ENCODE measurements at regions not wholly inside any gene's neighbourhood (a gene's known extent, or its start where the extent isn't known, plus 50 kb on each side); places are given as distances from the start of the nearest gene placed in this dataset.

DNA sequence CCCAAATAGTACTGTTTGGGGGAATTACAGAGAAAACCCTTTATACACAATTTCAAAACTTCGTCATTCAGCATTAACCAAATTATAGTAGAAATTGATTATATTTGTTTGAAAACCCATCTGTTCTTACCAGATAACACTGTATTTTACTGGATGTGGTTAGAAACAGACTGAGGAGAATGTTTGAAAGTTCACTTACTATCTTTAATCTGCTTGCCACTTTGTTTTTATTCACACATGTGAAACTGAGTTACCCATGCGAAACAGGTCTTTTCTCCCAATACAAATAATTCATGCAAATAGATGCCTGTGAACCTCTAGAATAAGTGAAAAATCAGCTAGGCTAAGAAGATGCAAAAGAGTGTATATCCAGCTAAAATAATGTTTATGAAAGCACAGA lies 177.5 kb downstream of the NAA11 start (continued):
- TF ChIP-seq ZFP30 (CRISPR knock-in tag; IDR thresholded peaks at IDR 0.05; ENCODE audit: borderline replicate concordance) = no peak

DNA sequence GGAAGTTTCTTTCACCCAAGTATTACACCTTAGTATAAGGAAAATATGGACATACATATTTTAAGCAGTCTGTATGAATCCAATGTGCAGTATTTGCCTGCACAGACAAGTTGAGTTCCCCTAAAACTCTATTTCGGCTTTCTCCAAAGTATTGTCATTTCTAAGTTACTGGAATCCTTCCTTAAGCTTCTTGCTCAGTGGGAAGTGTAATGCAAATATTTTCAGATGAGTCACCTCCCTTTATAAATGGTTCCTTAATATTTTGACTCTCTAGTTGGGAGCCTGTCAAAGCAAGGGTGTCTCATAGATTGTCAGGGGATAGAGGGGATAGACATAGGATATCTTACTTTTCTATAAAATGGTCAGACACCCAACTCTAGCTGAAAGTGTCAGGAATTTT lies 178.6 kb downstream of the NAA11 start:
- ChIA-PET CTCF (ENCODE audit: low intra/inter-chr PET ratio) (no interaction called here), POLR2A (interaction anchor here (0.6 kb wide), 1 partner anchor 35 kb away, joined by 3 read pairs; no protein-coding TSS in a partner anchor)
- in situ Hi-C loops (cut with MboI) (no loop called here), intact Hi-C loops (cut with micrococcal nuclease) (no loop called here)
- Histone ChIP-seq H3K4me2 (ENCODE audit: insufficient read depth, low read length) (no peak overlapping the region), H4K20me1 (replicated peaks; ENCODE audit: control insufficient read depth, insufficient read depth, low read length) (no peaks in the 10 kb centered on the region), H3K9ac (ENCODE audit: insufficient read depth in 1 of 2, low read depth in 2 of 2, low read length in 2 of 2) (no peak overlapping the region), H2AFZ (ENCODE audit: low read depth, low read length) (peak overlapping the region; percentile 10; the same call in 1 of the 2 replicates), H3K9me1 (ENCODE audit: control insufficient read depth, insufficient read depth, low read length) (no peaks in the 10 kb centered on the region), H3K4me1 (replicated peaks in 1 of 2; ENCODE audit: control insufficient read depth in 2 of 2, insufficient read depth in 2 of 2, low read length in 2 of 2) (no peaks in the 10 kb centered on the region), H3K36me3 (ENCODE audit: control insufficient read depth, insufficient read depth, low read length) (no peaks in the 10 kb centered on the region), H3K79me2 (ENCODE audit: control insufficient read depth, insufficient read depth, low read length) (no peaks in the 10 kb centered on the region), H3K27me3 (ENCODE audit: control insufficient read depth in 2 of 2, insufficient read depth in 2 of 2, low read length in 2 of 2) (no peaks in the 10 kb centered on the region), H3K9me3 (replicated peaks; ENCODE audit: control insufficient read depth, insufficient read depth, low read depth, low read length) (peaks cover 4% of the 10 kb centered on the region; the same call in 1 of the 2 replicates), H3K4me3 (no peak overlapping the region), H3K27ac (ENCODE audit: extremely low read depth, low read depth, low read length) (no peak overlapping the region)
- ATAC-seq (no peak), FAIRE-seq (no peak), DNase-seq (ENCODE audit: extremely low read depth in 1 of 4, low spot score in 3 of 4) (no peak)
- no TSS peak for BruUV-seq (replicated peaks)
- TF ChIP-seq ZNF23 (CRISPR knock-in tag; IDR thresholded peaks at IDR 0.05) = no peak
- no peak for TF ChIP-seq ZKSCAN3 (CRISPR knock-in tag; IDR thresholded peaks at IDR 0.05)
- TF ChIP-seq SIRT6 (IDR thresholded peaks at IDR 0.05; ENCODE audit: low read depth, low read length) = no peak
- WGBS (ENCODE audit: insufficient coverage, low coverage, missing lambda C conversion rate) = 29% methylated on average over 1 of the region's 1 CpG

DNA sequence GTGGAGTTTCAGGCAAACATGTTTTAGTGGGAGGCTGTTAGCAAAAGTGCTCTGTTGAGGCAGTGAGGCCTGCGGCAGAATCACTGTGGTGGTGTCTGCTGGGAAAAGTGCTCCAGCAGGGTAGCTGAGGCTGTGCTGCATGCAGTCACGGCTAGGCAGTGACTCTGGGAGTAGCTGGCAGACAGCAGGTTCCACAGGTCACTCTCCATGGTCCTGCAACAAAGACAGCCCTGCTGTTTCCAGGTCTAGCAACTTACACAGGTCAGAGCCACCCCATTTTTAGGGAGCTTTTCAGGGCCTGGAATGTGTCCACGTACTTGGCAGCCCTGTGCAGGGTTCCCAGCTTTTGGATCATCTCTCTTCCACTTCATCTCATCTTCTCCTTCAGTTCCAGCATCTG lies 184.3 kb downstream of the NAA11 start:
- H3K9me1 ChIP-seq (ENCODE audit: control insufficient read depth, insufficient read depth, low read length) = no peaks in the 10 kb centered on the region
- no peak overlapping the region for H3K9ac ChIP-seq (ENCODE audit: insufficient read depth in 1 of 2, low read depth in 2 of 2, low read length in 2 of 2)
- CTCF ChIA-PET (ENCODE audit: low intra/inter-chr PET ratio) = no interaction called here
- DNase-seq (ENCODE audit: extremely low read depth in 1 of 4, low spot score in 3 of 4) = peak in 2 of 4 experiments; percentile 11
- WGBS (ENCODE audit: insufficient coverage, low coverage, missing lambda C conversion rate) = 34% methylated on average over 3 of the region's 3 CpGs
- intact Hi-C loops (cut with micrococcal nuclease) (no loop called here), in situ Hi-C loops (cut with MboI) (no loop called here)
- no peak for FAIRE-seq
- no TSS peak for BruUV-seq (replicated peaks)
- no peak overlapping the region for H2AFZ ChIP-seq (ENCODE audit: low read depth, low read length)
- H3K36me3 ChIP-seq (ENCODE audit: control insufficient read depth, insufficient read depth, low read length) = no peaks in the 10 kb centered on the region
- H3K79me2 ChIP-seq (ENCODE audit: control insufficient read depth, insufficient read depth, low read length) = no peaks in the 10 kb centered on the region
- H3K4me3 ChIP-seq = no peak overlapping the region
- POLR2A ChIA-PET = interaction anchor here (1.0 kb wide), 1 partner anchor 41 kb away, joined by 3 read pairs; no protein-coding TSS in a partner anchor
- no peak overlapping the region for H3K4me2 ChIP-seq (ENCODE audit: insufficient read depth, low read length)
- no peaks in the 10 kb centered on the region for H3K27me3 ChIP-seq (ENCODE audit: control insufficient read depth in 2 of 2, insufficient read depth in 2 of 2, low read length in 2 of 2)
- no peak overlapping the region for H3K27ac ChIP-seq (ENCODE audit: extremely low read depth, low read depth, low read length)
- no peaks in the 10 kb centered on the region for H3K9me3 ChIP-seq (replicated peaks; ENCODE audit: control insufficient read depth, insufficient read depth, low read depth, low read length)
- ATAC-seq = peak; percentile 79
- no peaks in the 10 kb centered on the region for H3K4me1 ChIP-seq (replicated peaks in 1 of 2; ENCODE audit: control insufficient read depth in 2 of 2, insufficient read depth in 2 of 2, low read length in 2 of 2)
- H4K20me1 ChIP-seq (replicated peaks; ENCODE audit: control insufficient read depth, insufficient read depth, low read length) = no peaks in the 10 kb centered on the region
- TF ChIP-seq, protein P1, sequence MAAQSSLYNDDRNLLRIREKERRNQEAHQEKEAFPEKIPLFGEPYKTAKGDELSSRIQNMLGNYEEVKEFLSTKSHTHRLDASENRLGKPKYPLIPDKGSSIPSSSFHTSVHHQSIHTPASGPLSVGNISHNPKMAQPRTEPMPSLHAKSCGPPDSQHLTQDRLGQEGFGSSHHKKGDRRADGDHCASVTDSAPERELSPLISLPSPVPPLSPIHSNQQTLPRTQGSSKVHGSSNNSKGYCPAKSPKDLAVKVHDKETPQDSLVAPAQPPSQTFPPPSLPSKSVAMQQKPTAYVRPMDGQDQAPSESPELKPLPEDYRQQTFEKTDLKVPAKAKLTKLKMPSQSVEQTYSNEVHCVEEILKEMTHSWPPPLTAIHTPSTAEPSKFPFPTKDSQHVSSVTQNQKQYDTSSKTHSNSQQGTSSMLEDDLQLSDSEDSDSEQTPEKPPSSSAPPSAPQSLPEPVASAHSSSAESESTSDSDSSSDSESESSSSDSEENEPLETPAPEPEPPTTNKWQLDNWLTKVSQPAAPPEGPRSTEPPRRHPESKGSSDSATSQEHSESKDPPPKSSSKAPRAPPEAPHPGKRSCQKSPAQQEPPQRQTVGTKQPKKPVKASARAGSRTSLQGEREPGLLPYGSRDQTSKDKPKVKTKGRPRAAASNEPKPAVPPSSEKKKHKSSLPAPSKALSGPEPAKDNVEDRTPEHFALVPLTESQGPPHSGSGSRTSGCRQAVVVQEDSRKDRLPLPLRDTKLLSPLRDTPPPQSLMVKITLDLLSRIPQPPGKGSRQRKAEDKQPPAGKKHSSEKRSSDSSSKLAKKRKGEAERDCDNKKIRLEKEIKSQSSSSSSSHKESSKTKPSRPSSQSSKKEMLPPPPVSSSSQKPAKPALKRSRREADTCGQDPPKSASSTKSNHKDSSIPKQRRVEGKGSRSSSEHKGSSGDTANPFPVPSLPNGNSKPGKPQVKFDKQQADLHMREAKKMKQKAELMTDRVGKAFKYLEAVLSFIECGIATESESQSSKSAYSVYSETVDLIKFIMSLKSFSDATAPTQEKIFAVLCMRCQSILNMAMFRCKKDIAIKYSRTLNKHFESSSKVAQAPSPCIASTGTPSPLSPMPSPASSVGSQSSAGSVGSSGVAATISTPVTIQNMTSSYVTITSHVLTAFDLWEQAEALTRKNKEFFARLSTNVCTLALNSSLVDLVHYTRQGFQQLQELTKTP (IDR thresholded peaks at IDR 0.05; ENCODE audit: low read depth in 1 of 2, partially characterized antibody in 2 of 2) = peak in 1 of 2 experiments; percentile 35
- no peak for TF ChIP-seq ZNF274 (IDR thresholded peaks at IDR 0.05; ENCODE audit: borderline replicate concordance, low read depth, low read length)

Data from K562 (cell line).